IPS-18c (cell line): ENCODE measurements at regions not wholly inside any gene's neighbourhood (a gene's known extent, or its start where the extent isn't known, plus 50 kb on each side); places are given as distances from the start of the nearest gene placed in this dataset.
"Not testable (repeated sequence)": the region's sequence is repeated elsewhere in the genome, so short reads cannot be mapped to it uniquely, and the experiment has no call there.

Experiments used
- H3K4me3 ChIP-seq: 2 replicates; pipeline ENCODE4 v1.7.0; 2013; ENCODE audit warnings: low read depth, mild to moderate bottlenecking, low read length, moderate library complexity; ENCODE audit not compliant: insufficient read depth
- H3K9me3 ChIP-seq: one replicate; pipeline ENCODE4 v1.6.1; 2013; ENCODE audit warnings: mild to moderate bottlenecking, low read length, moderate library complexity; ENCODE audit not compliant: control insufficient read depth, insufficient read depth

- no peak overlapping the region for H3K4me3 ChIP-seq
- peaks cover 2% of the 10 kb centered on the region for H3K9me3 ChIP-seq
Observed at GRCh38 chr2:236632295-236633218, 62.9 kb downstream of the ACKR3 start.

- Histone ChIP-seq H3K4me3 (no peak overlapping the region), H3K9me3 (peaks cover 2% of the 10 kb centered on the region)
Observed at GRCh38 chr2:236633219-236633570, 63.6 kb downstream of the ACKR3 start.

- H3K9me3 ChIP-seq = peaks cover 2% of the 10 kb centered on the region
- H3K4me3 ChIP-seq = no peak overlapping the region
Observed at GRCh38 chr2:236633775-236634560, 64.3 kb downstream of the ACKR3 start.

- Histone ChIP-seq H3K9me3 (peaks cover 2% of the 10 kb centered on the region), H3K4me3 (no peak overlapping the region)
Observed at GRCh38 chr2:236636261-236636660, 66.6 kb downstream of the ACKR3 start.

- no peaks in the 10 kb centered on the region for H3K9me3 ChIP-seq
- H3K4me3 ChIP-seq = no peak overlapping the region
Observed at GRCh38 chr2:236636714-236637470, 67.3 kb downstream of the ACKR3 start.

- H3K4me3 ChIP-seq = no peak overlapping the region
- H3K9me3 ChIP-seq = no peaks in the 10 kb centered on the region
Observed at GRCh38 chr2:236637686-236638569, 68.3 kb downstream of the ACKR3 start.

GRCh38 chr2:236638707-236639106 lies 69.1 kb downstream of the ACKR3 start:
- Histone ChIP-seq H3K4me3 (no peak overlapping the region), H3K9me3 (no peaks in the 10 kb centered on the region)

GRCh38 chr2:236639461-236640235 lies 70.0 kb downstream of the ACKR3 start:
- H3K9me3 ChIP-seq = no peaks in the 10 kb centered on the region
- H3K4me3 ChIP-seq = no peak overlapping the region

- Histone ChIP-seq H3K4me3 (no peak overlapping the region), H3K9me3 (no peaks in the 10 kb centered on the region)
Observed at GRCh38 chr2:236641051-236641726, 71.6 kb downstream of the ACKR3 start.

GRCh38 chr2:236642125-236642524 lies 72.5 kb downstream of the ACKR3 start:
- no peaks in the 10 kb centered on the region for H3K9me3 ChIP-seq
- no peak overlapping the region for H3K4me3 ChIP-seq

GRCh38 chr2:236642584-236643291 lies 73.1 kb downstream of the ACKR3 start:
- H3K9me3 ChIP-seq = no peaks in the 10 kb centered on the region
- no peak overlapping the region for H3K4me3 ChIP-seq

GRCh38 chr2:236643480-236643879 lies 73.9 kb downstream of the ACKR3 start:
- H3K4me3 ChIP-seq = no peak overlapping the region
- H3K9me3 ChIP-seq = no peaks in the 10 kb centered on the region

- H3K4me3 ChIP-seq = no peak overlapping the region
- no peaks in the 10 kb centered on the region for H3K9me3 ChIP-seq
Observed at GRCh38 chr2:236644067-236644466, 74.4 kb downstream of the ACKR3 start.

GRCh38 chr2:236644502-236644911 lies 74.9 kb downstream of the ACKR3 start:
- H3K4me3 ChIP-seq = no peak overlapping the region
- H3K9me3 ChIP-seq = no peaks in the 10 kb centered on the region

GRCh38 chr2:236645141-236645540 lies 75.5 kb downstream of the ACKR3 start:
- not testable (repeated sequence) for H3K4me3 ChIP-seq, H3K9me3 ChIP-seq
